ENCODE measurements at regions not wholly inside any gene's neighbourhood (a gene's known extent, or its start where the extent isn't known, plus 50 kb on each side); places are given as distances from the start of the nearest gene placed in this dataset.

DNA sequence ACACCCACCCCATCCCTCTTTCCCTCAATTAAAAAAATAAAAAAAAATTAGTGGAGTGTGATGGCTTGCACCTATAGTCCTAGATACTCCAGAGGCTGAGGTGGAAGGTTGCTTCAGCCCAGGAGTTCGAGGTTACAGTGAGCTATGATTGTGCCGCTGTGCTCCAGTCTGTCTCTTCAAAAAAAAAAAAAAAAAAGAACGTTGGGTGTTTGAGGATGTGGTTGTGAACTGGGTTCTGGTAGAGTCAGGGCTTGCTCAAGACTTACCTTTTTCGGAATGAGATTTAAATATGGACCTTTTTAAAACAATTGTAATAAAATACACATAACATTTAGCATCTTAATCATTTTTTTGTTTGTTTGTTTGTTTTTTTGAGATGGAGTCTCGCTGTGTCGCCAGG lies 211.9 kb downstream of the OR2B2 start:
- no peaks in the 10 kb centered on the region; the same call in 2 of the 3 replicates for H3K9me3 Mint-ChIP-seq
- Histone ChIP-seq H3K4me1 (ENCODE audit: insufficient read depth) (no peaks in the 10 kb centered on the region), H3K4me3 (no peak overlapping the region), H3K79me2 (replicated peaks; ENCODE audit: insufficient read depth) (peaks cover 13% of the 10 kb centered on the region), H3F3A (replicated peaks; ENCODE audit: low read depth) (no peaks in the 10 kb centered on the region), H3K27me3 (ENCODE audit: insufficient read depth) (no peaks in the 10 kb centered on the region), H3K9me2 (ENCODE audit: insufficient read depth) (no peaks in the 10 kb centered on the region), H2AFZ (no peak overlapping the region), H3K36me3 (ENCODE audit: insufficient read depth) (no peaks in the 10 kb centered on the region; the same call in 1 of the 2 replicates), H3K27ac (ENCODE audit: low read depth) (no peak overlapping the region), H4K20me1 (replicated peaks; ENCODE audit: insufficient read depth) (peaks cover 17% of the 10 kb centered on the region), H3K4me2 (no peak overlapping the region)
- TF ChIP-seq, protein P1, sequence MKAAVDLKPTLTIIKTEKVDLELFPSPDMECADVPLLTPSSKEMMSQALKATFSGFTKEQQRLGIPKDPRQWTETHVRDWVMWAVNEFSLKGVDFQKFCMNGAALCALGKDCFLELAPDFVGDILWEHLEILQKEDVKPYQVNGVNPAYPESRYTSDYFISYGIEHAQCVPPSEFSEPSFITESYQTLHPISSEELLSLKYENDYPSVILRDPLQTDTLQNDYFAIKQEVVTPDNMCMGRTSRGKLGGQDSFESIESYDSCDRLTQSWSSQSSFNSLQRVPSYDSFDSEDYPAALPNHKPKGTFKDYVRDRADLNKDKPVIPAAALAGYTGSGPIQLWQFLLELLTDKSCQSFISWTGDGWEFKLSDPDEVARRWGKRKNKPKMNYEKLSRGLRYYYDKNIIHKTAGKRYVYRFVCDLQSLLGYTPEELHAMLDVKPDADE (IDR thresholded peaks at IDR 0.05) = no peak
- TF ChIP-seq JUNB (IDR thresholded peaks at IDR 0.05; ENCODE audit: unreplicated experiment) = no peak
- TF ChIP-seq, protein P2, sequence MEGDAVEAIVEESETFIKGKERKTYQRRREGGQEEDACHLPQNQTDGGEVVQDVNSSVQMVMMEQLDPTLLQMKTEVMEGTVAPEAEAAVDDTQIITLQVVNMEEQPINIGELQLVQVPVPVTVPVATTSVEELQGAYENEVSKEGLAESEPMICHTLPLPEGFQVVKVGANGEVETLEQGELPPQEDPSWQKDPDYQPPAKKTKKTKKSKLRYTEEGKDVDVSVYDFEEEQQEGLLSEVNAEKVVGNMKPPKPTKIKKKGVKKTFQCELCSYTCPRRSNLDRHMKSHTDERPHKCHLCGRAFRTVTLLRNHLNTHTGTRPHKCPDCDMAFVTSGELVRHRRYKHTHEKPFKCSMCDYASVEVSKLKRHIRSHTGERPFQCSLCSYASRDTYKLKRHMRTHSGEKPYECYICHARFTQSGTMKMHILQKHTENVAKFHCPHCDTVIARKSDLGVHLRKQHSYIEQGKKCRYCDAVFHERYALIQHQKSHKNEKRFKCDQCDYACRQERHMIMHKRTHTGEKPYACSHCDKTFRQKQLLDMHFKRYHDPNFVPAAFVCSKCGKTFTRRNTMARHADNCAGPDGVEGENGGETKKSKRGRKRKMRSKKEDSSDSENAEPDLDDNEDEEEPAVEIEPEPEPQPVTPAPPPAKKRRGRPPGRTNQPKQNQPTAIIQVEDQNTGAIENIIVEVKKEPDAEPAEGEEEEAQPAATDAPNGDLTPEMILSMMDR (conservative IDR thresholded peaks at IDR 0.05; ENCODE audit: low read depth in 2 of 2) = no peak
- TF ChIP-seq EZH2phosphoT487 (IDR thresholded peaks at IDR 0.05; ENCODE audit: unreplicated experiment) = no peak
- TF ChIP-seq CREB1 (CRISPR knock-in tag; IDR thresholded peaks at IDR 0.05; ENCODE audit: low read depth) = no peak
- TF ChIP-seq, protein P3, sequence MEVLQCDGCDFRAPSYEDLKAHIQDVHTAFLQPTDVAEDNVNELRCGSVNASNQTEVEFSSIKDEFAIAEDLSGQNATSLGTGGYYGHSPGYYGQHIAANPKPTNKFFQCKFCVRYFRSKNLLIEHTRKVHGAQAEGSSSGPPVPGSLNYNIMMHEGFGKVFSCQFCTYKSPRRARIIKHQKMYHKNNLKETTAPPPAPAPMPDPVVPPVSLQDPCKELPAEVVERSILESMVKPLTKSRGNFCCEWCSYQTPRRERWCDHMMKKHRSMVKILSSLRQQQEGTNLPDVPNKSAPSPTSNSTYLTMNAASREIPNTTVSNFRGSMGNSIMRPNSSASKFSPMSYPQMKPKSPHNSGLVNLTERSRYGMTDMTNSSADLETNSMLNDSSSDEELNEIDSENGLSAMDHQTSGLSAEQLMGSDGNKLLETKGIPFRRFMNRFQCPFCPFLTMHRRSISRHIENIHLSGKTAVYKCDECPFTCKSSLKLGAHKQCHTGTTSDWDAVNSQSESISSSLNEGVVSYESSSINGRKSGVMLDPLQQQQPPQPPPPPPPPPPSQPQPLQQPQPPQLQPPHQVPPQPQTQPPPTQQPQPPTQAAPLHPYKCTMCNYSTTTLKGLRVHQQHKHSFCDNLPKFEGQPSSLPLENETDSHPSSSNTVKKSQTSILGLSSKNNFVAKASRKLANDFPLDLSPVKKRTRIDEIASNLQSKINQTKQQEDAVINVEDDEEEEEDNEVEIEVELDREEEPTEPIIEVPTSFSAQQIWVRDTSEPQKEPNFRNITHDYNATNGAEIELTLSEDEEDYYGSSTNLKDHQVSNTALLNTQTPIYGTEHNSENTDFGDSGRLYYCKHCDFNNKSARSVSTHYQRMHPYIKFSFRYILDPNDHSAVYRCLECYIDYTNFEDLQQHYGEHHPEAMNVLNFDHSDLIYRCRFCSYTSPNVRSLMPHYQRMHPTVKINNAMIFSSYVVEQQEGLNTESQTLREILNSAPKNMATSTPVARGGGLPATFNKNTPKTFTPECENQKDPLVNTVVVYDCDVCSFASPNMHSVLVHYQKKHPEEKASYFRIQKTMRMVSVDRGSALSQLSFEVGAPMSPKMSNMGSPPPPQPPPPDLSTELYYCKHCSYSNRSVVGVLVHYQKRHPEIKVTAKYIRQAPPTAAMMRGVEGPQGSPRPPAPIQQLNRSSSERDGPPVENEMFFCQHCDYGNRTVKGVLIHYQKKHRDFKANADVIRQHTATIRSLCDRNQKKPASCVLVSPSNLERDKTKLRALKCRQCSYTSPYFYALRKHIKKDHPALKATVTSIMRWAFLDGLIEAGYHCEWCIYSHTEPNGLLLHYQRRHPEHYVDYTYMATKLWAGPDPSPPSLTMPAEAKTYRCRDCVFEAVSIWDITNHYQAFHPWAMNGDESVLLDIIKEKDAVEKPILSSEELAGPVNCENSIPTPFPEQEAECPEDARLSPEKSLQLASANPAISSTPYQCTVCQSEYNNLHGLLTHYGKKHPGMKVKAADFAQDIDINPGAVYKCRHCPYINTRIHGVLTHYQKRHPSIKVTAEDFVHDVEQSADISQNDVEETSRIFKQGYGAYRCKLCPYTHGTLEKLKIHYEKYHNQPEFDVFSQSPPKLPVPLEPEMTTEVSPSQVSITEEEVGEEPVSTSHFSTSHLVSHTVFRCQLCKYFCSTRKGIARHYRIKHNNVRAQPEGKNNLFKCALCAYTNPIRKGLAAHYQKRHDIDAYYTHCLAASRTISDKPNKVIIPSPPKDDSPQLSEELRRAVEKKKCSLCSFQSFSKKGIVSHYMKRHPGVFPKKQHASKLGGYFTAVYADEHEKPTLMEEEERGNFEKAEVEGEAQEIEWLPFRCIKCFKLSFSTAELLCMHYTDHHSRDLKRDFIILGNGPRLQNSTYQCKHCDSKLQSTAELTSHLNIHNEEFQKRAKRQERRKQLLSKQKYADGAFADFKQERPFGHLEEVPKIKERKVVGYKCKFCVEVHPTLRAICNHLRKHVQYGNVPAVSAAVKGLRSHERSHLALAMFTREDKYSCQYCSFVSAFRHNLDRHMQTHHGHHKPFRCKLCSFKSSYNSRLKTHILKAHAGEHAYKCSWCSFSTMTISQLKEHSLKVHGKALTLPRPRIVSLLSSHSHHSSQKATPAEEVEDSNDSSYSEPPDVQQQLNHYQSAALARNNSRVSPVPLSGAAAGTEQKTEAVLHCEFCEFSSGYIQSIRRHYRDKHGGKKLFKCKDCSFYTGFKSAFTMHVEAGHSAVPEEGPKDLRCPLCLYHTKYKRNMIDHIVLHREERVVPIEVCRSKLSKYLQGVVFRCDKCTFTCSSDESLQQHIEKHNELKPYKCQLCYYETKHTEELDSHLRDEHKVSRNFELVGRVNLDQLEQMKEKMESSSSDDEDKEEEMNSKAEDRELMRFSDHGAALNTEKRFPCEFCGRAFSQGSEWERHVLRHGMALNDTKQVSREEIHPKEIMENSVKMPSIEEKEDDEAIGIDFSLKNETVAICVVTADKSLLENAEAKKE (CRISPR knock-in tag; IDR thresholded peaks at IDR 0.05) = no peak
- TF ChIP-seq EZH2 (IDR thresholded peaks at IDR 0.05; ENCODE audit: low read depth, unreplicated experiment) = no peak
- TF ChIP-seq STAT1 (IDR thresholded peaks at IDR 0.05; ENCODE audit: unreplicated experiment) = no peak
- TF ChIP-seq, protein P4, sequence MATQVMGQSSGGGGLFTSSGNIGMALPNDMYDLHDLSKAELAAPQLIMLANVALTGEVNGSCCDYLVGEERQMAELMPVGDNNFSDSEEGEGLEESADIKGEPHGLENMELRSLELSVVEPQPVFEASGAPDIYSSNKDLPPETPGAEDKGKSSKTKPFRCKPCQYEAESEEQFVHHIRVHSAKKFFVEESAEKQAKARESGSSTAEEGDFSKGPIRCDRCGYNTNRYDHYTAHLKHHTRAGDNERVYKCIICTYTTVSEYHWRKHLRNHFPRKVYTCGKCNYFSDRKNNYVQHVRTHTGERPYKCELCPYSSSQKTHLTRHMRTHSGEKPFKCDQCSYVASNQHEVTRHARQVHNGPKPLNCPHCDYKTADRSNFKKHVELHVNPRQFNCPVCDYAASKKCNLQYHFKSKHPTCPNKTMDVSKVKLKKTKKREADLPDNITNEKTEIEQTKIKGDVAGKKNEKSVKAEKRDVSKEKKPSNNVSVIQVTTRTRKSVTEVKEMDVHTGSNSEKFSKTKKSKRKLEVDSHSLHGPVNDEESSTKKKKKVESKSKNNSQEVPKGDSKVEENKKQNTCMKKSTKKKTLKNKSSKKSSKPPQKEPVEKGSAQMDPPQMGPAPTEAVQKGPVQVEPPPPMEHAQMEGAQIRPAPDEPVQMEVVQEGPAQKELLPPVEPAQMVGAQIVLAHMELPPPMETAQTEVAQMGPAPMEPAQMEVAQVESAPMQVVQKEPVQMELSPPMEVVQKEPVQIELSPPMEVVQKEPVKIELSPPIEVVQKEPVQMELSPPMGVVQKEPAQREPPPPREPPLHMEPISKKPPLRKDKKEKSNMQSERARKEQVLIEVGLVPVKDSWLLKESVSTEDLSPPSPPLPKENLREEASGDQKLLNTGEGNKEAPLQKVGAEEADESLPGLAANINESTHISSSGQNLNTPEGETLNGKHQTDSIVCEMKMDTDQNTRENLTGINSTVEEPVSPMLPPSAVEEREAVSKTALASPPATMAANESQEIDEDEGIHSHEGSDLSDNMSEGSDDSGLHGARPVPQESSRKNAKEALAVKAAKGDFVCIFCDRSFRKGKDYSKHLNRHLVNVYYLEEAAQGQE (IDR thresholded peaks at IDR 0.05; ENCODE audit: unreplicated experiment) = no peak
- TF ChIP-seq NANOG (IDR thresholded peaks at IDR 0.05; ENCODE audit: borderline replicate concordance) = no peak
- TF ChIP-seq POLR2AphosphoS5 (IDR thresholded peaks at IDR 0.05; ENCODE audit: low read depth) = no peak
- no peak for TF ChIP-seq ZNF114 (CRISPR knock-in tag; IDR thresholded peaks at IDR 0.05)
- H3K36me3 Mint-ChIP-seq (ENCODE audit: low read depth) = peaks cover 28% of the 10 kb centered on the region
- no peak overlapping the region for H3K27ac Mint-ChIP-seq
- H3K4me3 Mint-ChIP-seq = no peak overlapping the region
- peaks cover 1% of the 10 kb centered on the region for H3K4me1 Mint-ChIP-seq
- ATAC-seq (no peak), DNase-seq (ENCODE audit: low spot score) (no peak)
- peaks cover 2% of the 10 kb centered on the region for H3K27me3 Mint-ChIP-seq (ENCODE audit: insufficient read depth, low read depth, poor library complexity)
